Natural killer cell (primary cell): ENCODE measurements at regions not wholly inside any gene's neighbourhood (a gene's known extent, or its start where the extent isn't known, plus 50 kb on each side); places are given as distances from the start of the nearest gene placed in this dataset.

Experiments
- ATAC-seq, 3 donors: fragments of 150-1000 bp in 2 of 3; fragments of 200-7000 bp in 1 of 3; cut with Tn5 transposase; 1 replicate in 1 of 3; 2 replicates in 2 of 3; pipeline ENCODE4 v1.10.0; 2021; ENCODE audit warnings: mild to moderate bottlenecking in 2 of 3, moderate library complexity in 2 of 3
- DNase-seq, 2 donors: peaks; one replicate each; pipeline versions ENCODE4 v3.0.0 to v3.0.0-alpha.2; 2013 to 2021; ENCODE audit warnings: mixed read lengths in 1 of 2
- H3K27ac ChIP-seq: one replicate; pipeline ENCODE4 v1.5.1; 2013; ENCODE audit warnings: mild to moderate bottlenecking, low read length
- H3K27me3 ChIP-seq: one replicate; pipeline ENCODE4 v1.6.1; 2013; ENCODE audit warnings: low read length; ENCODE audit not compliant: control insufficient read depth, insufficient read depth
- H3K36me3 ChIP-seq: one replicate; pipeline ENCODE4 v1.6.1; 2013; ENCODE audit warnings: low read length; ENCODE audit not compliant: control insufficient read depth, insufficient read depth
- H3K4me1 ChIP-seq: one replicate; pipeline ENCODE4 v1.6.1; 2013; ENCODE audit warnings: low read length; ENCODE audit not compliant: control insufficient read depth, insufficient read depth
- H3K4me3 ChIP-seq: one replicate; pipeline ENCODE4 v1.5.1; 2013; ENCODE audit warnings: low read length
- H3K9me3 ChIP-seq: one replicate; pipeline ENCODE4 v1.6.1; 2013; ENCODE audit warnings: low read length; ENCODE audit not compliant: control insufficient read depth, insufficient read depth
- H3K27ac Mint-ChIP-seq, 2 donors: one replicate each; pipeline ENCODE4 v1.8.0; 2022; ENCODE audit warnings: mild to moderate bottlenecking in 2 of 2, mixed read lengths in 2 of 2, moderate library complexity in 1 of 2
- H3K27me3 Mint-ChIP-seq, 2 donors: one replicate each; pipeline ENCODE4 v1.8.0; 2022; ENCODE audit warnings: low read depth in 2 of 2, mixed read lengths in 2 of 2
- H3K36me3 Mint-ChIP-seq: one replicate; pipeline ENCODE4 v1.8.0; 2022; ENCODE audit warnings: mixed read lengths
- H3K4me1 Mint-ChIP-seq, 2 donors: one replicate each; pipeline ENCODE4 v1.8.0; 2022; ENCODE audit warnings: mixed read lengths in 2 of 2
- H3K4me3 Mint-ChIP-seq: one replicate; pipeline ENCODE4 v1.8.0; 2022; ENCODE audit warnings: mild to moderate bottlenecking, moderate library complexity, mixed read lengths
- H3K9me3 Mint-ChIP-seq, 2 donors: one replicate each; pipeline ENCODE4 v1.8.0; 2022; ENCODE audit warnings: mixed read lengths in 2 of 2
- CTCF ChIP-seq: fragments of 200-600 bp; IDR thresholded peaks from one replicate; pipeline ENCODE4 v1.8.0; 2022; ENCODE audit warnings: antibody characterized with exemption
- WGBS: methylation state at CpG from one replicate; pipeline ENCODE4 v1.1.7; 2013; ENCODE audit warnings: missing lambda C conversion rate; ENCODE audit not compliant: insufficient coverage; 5-methylcytosine and 5-hydroxymethylcytosine counted together
- intact Hi-C: fragments of 100-400 bp; cut with micrococcal nuclease; formaldehyde crosslinking; loops from one replicate; pipeline ENCODE4 v1.14.2; 2022

- WGBS: 79% methylated on average over 15 of the region's 15 CpGs
- TF ChIP-seq CTCF: no peak
- Mint-ChIP-seq H3K9me3 (no peaks in the 10 kb centered on the region), H3K4me3 (no peak overlapping the region), H3K27me3 (peaks cover 52 to 56% of the 10 kb centered on the region in 2 donors), H3K4me1 (peaks cover 0 to 33% of the 10 kb centered on the region in 2 donors), H3K36me3 (no peaks in the 10 kb centered on the region), H3K27ac (no peak overlapping the region)
- Histone ChIP-seq H3K27ac (no peak overlapping the region), H3K27me3 (peaks cover 2% of the 10 kb centered on the region), H3K4me1 (peaks cover 4% of the 10 kb centered on the region), H3K9me3 (no peaks in the 10 kb centered on the region), H3K4me3 (no peak overlapping the region), H3K36me3 (no peaks in the 10 kb centered on the region)
- intact Hi-C loops: no loop called here
- DNase-seq: peak in 1 of 2 donors; percentile 14
- ATAC-seq: no peak
These were observed 124.6 kb upstream of the RUNX3 start for GRCh38 chr1:25054526-25055323.

GRCh38 chr1:25053576-25054250 lies 123.6 kb upstream of the RUNX3 start:
- peaks cover 0 to 36% of the 10 kb centered on the region in 2 donors for H3K4me1 Mint-ChIP-seq
- intact Hi-C loops: no loop called here

GRCh38 chr1:25051906-25052305 lies 121.8 kb upstream of the RUNX3 start:
- H3K36me3 ChIP-seq: no peaks in the 10 kb centered on the region
- no peak overlapping the region for H3K4me3 ChIP-seq
- H3K27me3 ChIP-seq: peaks cover 2% of the 10 kb centered on the region
- no peaks in the 10 kb centered on the region for H3K9me3 ChIP-seq
- Mint-ChIP-seq H3K4me1 (peaks cover 0 to 39% of the 10 kb centered on the region in 2 donors), H3K27me3 (peaks cover 57 to 58% of the 10 kb centered on the region in 2 donors), H3K36me3 (no peaks in the 10 kb centered on the region), H3K27ac (no peak overlapping the region), H3K4me3 (no peak overlapping the region), H3K9me3 (no peaks in the 10 kb centered on the region)
- H3K27ac ChIP-seq: no peak overlapping the region
- no peak for ATAC-seq
- intact Hi-C loops: no loop called here
- TF ChIP-seq CTCF: no peak
- H3K4me1 ChIP-seq: peaks cover 5% of the 10 kb centered on the region
- WGBS: 77% methylated on average over 12 of the region's 12 CpGs
- DNase-seq: no peak

More at GRCh38 chr1:25053576-25054250, 123.6 kb upstream of the RUNX3 start:
- WGBS: 46% methylated on average over 12 of the region's 12 CpGs
- no peak for TF ChIP-seq CTCF
- Histone ChIP-seq H3K4me1 (peaks cover 4% of the 10 kb centered on the region), H3K9me3 (no peaks in the 10 kb centered on the region), H3K4me3 (no peak overlapping the region), H3K27ac (no peak overlapping the region), H3K27me3 (peaks cover 2% of the 10 kb centered on the region), H3K36me3 (no peaks in the 10 kb centered on the region)
- Mint-ChIP-seq H3K27me3 (peaks cover 56 to 63% of the 10 kb centered on the region in 2 donors), H3K4me3 (no peak overlapping the region), H3K27ac (no peak overlapping the region), H3K9me3 (no peaks in the 10 kb centered on the region), H3K36me3 (no peaks in the 10 kb centered on the region)
- ATAC-seq: no peak
- DNase-seq: no peak
